CD4-positive, alpha-beta T cell treated with Interleukin-4 for 1 hour (primary cell): ENCODE measurements at regions not wholly inside any gene's neighbourhood (a gene's known extent, or its start where the extent isn't known, plus 50 kb on each side); places are given as distances from the start of the nearest gene placed in this dataset.
"Not testable (repeated sequence)": the region's sequence is repeated elsewhere in the genome, so short reads cannot be mapped to it uniquely, and the experiment has no call there.

Source experiments
- DNase-seq, 2 donors: peaks; one replicate each; pipeline ENCODE4 v3.0.0-alpha.2; 2020 to 2022

DNA sequence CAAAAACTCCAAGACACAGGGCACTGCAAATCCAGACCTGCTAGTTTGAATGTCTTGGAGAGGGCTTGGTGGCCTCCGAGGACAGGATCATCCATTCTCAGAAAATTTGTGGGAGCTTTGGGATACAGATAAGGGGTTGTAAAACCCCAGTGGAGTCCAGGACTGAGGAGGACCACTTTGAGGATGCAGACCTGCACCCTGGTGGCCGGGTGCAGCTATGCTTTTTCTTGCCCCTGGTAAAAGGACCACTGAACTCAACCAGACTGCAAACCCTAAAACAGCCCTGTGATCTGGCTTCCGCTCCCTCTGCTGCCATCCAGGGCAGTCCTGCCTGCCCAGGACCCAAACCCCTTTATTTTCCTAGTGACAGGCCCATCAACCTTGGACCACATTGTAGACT lies 169.5 kb upstream of the DAAM1 start:
- DNase-seq, result no peak

DNA sequence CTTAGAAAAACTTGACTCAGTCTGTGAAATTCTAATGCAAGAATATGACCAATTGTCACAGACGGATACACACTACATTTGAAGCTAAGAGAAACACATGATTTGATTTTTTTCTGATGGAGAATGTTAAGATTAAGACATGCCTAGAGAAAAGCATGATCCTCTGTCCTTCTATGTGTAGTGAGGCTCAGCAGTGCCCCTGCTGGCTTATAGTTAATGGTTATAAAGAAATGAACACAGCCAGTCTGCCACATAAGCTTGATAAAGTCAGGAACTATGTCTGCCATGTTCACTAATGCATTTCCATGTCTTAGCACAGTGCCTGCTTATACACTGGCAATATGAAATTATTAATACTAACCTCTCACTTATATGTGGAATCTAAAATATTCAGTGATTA lies 168.1 kb upstream of the DAAM1 start:
- DNase-seq, result no peak

DNA sequence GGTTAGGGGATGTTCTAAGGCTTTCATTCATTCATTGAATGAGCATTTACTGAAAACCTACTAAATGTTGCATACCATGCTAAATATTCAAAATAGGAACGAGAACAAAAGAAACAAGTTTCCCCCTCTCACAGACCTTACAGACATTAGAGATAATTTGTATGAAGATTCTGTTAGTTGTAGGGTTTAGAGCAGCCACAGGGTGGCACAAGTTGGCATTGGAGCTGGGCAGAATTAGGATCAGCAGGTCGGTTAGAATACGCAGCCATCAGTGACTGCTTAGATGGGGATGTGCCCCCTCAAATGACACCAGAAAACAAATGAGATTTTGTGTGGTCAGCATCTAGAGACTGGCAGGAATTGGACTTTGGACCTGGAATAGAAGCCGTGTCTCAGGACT lies 166.3 kb upstream of the DAAM1 start:
- DNase-seq, result no peak

DNA sequence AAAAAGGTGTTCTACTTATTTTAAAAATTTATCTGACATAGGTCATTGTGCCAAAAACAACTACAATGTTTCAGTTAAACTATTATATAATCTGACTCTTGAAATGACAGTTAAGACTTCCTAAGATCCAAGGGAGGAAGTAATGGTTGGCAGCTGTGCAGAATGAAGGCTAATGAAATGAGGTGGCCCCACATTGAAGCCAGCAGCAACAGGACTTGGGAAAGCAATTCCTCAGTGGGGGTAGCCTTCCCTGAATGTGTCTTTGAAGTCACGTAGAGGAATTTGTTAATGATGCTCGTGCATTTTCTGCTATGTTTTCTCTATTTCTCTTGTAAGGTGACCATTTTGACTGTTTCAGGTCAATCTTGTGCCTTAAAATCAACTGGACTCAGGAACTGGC lies 162.4 kb upstream of the DAAM1 start:
- no peak for DNase-seq

DNA sequence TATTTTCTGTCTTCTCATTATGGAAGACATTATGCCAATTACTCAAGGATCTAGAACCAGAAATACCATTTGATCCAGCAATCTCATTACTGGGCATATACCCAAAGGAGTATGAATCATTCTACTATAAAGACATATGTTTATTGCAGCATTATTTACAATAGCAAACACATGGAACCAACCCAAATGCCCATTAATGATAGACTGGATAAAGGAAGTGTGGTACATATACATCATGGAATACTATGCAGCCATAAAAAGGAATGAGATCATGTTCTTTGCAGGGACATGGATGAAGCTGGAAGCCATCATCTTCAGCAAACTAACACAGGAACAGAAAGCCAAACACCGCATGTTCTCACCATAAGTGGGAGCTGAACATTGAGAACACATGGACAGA lies 161.8 kb upstream of the DAAM1 start:
- not testable (repeated sequence) for DNase-seq

DNA sequence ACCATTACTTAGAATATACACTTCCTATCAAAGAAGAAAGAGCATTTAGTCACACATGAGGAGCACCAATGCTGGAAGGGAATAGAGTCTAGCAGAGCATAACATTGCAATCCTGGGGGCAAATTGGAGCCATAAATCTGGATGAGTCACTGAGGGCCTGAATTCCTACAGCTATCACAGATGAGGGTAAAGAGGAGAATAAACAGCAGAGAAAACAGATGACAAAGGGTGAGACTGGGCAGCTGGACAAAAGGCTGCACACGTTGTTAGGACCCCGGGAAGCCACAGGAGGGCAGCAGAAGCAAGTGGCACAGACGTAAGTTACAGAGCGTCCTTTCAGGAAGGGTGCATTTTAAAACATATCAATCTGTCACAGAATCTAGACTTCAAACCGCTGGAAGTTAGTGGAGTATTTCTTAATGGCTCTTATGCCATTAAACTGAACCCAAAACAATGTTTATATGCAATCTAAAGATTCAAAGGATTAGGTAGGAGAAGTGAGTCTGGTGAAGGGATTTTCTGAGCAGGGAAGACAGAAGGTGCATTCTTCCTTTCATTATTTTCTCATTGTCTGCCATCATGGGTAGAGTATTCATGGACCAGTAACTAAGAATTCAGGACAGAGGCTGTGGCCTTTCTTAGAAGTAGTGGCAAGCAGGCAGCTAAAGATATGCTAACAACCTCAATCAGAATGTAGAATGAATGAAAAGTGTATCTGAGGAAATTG lies 159.8 kb upstream of the DAAM1 start:
- peak; percentile 3 to 20 for DNase-seq

DNA sequence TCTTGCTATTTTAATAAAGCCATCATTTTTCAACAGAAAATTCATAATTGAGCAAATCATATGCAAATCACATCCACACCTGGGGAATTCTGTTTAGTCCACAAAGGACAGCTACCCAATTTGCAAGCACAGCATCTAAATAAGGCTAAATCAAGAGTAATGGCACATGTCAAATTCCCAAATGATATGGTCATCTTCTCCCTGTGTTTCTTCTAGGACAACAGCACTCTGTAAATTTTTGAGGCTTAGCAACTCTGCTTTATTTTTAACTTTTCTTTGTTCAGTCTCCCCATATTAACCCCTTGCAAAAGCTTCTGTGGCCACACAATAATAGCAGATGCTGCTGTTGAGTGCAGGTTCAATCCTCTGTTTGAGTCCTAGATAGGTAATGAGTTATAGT lies 155.6 kb upstream of the DAAM1 start:
- no peak for DNase-seq

DNA sequence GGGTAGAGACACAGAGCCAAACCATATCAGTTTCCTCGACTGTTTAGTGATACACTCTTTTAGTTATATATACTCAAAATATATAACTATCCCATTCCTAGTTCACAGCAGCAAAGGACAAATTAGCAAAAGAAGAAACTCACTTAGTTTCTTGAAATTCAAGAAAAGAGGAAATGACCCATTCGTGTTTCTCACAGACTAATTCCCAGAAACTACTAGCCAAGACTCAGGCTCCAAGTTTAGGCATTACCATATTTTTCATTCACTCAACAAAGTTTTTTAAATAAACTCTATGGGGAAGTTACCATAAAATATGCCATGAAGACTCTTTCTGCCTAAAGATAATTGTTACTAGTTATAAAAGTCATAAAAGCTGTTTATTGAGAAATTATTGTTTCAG lies 152.3 kb upstream of the DAAM1 start:
- no peak for DNase-seq

DNA sequence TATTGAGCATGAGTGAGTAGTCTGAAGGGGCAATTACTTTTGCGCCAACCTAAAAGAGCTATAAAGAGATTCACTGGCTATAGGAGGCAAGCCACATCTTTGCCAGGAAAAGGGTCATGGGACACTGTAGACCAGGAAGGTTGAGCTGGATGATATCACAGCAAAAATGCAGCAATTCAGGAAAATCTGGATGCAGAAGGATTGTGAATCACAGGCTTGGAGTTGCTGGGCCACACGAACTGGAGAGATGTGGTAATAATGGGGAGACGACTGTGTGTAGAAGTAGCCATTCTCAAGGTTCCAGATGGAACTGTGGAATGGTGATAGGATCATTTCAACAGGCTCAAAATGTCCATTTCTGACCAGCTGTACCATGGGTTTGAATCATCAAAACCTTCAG lies 151.4 kb upstream of the DAAM1 start:
- DNase-seq, result no peak

DNA sequence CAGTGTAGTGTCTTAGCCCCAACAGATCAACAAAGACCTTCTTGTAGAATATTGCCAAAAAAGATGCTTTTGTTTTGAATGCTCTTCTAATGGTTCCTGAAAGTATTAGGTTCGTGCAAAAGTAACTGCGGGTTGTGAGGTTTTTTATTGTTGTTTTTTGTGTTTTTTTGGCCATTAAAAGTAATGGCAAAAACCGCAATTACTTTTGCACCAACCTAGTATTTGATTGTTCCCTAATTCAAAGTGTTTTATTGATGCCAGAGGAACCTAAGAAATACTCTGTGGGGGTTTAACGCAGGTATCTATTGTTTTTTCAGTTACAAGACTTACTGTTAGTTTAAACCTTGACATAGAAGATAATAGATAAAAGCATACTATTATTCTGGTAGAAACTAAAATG lies 150.8 kb upstream of the DAAM1 start:
- DNase-seq, result no peak

DNA sequence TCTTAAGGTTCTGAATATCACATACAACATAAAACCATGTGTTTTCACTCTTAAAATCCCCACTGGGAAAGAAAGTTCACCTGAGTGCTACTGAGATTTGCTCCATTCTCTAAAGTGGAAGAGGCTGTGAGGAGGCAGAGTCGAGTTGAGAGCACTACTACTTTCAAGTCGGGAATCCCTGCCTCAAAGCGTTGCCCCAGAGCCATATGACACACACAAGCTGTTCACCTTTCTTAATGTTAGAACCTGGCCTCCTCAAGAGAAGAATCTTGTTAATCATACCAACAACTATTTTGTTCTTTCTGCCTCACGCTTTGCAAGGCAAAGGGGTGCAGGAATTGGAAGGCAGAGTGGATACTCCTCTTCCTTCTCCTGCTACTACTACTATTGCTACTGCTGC lies 149.7 kb upstream of the DAAM1 start:
- DNase-seq, result no peak

DNA sequence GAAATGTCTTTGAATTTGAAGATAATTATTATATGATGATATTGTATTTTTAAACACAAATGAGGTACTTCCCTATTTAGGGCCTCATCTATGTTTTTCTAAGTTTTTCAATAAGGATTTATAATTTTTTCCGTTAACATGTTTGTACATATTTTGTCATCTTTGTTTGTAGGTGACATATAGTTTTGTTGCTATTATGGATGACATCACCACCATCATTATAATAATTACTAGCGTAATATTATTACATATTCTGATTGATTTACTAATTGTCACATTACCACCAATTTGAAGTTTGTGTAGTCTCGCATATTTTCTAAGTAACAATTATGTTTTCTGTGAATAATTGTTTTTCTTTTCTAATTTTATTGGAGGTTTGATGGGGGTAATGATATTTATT lies 147.2 kb upstream of the DAAM1 start:
- no peak for DNase-seq

DNA sequence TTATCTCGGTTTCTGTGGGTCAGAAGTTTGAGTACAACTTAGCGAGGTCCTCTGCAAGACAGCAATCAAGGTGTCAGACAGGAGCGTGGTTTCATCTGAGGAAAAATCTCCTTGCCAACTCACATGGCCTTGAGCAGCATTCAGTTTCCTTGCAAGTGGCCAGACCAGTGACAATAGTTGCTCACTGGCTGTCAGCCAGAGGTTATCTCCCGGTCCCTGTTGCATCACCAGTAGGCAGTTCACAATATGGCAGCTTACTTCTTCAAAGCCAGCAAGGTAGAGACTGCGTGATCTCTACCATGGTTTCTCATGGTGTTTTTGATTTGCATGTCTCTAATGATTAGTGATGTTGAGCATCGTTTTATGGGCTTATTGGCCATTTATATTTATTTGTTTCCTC lies 143.8 kb upstream of the DAAM1 start:
- DNase-seq, result no peak

DNA sequence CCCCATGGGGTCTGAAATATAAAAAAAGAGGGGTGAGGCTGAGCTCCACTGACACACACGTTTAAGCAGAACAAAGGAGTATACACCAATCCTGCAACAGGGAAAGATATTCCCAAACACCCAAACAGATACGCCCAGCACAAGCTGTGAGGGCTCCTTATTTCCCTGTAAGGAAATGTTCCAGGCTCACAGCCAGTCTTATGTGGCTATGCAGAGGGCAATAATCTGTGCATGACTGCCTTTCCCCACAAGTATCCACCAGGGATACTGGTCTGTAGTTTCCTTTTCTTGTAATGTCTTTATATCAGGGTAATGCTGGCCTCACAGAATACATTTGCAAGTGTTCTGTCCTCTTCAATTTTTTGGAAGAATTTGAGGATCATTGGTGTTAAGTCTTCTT lies 141.7 kb upstream of the DAAM1 start:
- no peak for DNase-seq

DNA sequence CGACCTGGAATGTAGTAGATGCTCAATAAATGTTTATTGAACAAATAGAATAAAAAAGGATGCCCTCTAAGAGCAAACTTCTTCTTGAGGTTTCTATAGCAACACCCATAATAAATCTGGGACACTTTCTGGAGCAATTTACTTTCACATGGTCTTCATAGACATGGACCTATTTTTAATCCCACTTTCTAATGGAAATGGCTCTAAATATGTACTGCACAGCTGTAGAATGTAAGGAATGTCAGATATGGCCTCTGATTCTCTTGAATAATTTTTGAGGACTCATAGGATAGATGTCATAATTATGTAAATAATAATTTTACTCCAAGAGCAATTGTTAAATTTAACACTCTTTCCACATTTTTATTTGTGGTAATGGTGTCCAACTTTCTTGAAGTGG lies 133.5 kb upstream of the DAAM1 start:
- no peak for DNase-seq

DNA sequence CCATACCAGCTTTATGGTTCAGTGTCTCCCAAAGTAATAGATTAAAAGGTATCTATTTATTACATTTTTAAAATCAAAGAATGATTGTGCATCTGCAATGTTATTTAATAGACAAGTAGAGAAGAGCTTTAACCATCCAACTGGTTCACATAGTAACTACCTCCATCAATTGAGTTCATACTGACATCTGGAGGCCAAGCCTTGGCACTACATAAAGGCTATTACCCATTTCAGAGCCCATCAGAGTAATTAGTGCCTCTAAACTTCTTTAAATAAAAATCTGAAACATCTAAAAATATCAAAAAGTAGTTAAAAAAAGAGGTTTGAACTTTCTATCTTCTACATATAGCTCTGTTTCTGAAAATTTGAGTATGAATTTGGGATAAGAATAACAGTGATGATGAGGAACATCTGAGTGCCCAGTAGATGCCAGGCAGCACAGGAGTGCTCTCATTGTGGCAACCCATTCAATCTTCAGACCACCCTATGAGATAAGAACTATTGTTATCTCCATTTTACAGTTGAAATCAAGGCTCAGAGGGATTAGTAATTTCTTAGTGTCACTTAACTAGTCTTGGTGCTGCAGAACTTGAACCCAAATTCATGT lies 132.9 kb upstream of the DAAM1 start:
- peak; percentile 14 to 33 for DNase-seq

DNA sequence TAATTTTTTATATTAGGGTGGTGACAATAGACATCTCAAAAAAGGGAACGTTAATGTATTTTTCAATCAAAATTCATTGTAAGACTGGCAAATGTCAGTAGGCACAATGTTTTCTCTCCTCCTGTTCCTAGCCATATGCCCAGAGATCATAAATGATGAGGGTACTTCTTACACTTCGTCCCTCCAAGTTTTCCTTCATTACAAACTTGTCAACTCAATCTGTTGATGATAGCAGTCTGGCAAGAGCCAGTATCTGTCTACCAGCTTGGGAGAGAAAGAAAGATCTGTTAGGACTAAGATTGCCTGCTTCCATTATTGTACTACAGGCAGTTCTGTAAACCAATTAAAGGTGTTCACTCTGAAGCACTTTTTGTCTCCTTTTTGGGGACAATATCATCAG lies 130.9 kb upstream of the DAAM1 start:
- DNase-seq, result no peak

DNA sequence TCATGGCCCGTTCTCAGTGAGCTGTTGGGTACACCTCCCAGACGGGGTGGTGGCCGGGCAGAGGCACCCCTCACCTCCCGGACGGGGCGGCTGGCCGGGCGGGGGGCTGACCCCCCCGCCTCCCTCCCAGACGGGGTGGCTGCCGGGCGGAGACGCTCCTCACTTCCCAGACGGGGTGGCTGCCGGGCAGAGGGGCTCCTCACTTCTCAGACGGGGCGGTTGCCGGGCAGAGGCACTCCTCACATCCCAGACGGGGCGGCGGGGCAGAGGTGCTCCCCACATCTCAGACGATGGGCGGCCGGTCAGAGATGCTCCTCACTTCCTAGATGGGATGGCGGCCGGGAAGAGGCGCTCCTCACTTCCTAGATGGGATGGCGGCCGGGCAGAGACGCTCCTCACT lies 129.7 kb upstream of the DAAM1 start:
- DNase-seq, result not testable (repeated sequence)

DNA sequence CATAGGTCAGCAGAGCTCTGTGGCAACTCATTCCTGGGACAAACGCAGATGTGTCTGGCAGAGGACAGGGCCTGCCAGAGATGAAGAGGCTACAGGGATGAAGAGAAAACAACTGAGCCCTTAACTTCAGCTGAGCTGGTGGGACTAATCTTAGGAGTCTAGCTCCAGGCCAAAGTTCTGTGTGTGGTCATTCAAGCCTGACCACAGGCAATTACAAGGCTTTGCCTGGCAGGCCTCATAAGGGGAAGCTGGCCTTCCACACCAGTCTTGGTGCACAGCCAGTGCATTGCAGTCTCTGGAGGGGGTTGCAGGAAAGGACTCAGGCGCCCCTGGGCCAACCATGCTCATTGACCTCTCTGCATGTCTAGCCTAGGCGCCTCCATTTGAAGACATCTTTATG lies 127.6 kb upstream of the DAAM1 start:
- no peak for DNase-seq

DNA sequence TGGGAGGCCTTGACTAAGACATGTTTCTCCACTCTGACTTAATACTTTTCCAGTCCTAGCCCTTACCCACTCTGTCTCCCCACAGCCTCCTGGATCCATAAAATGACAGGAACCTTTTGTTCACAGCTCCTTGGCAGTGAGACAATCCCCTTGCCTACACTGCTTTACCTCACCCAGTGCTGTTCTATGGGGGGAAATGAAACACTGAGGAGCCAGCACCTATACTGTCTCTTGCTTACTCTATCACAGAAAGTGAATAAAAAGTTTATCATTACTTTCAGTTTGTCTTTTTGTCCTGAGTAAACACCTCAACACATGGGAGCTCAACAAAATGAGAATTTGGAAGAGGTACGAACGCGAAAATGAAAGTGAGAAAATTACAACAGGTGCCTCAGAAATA lies 127.2 kb upstream of the DAAM1 start:
- DNase-seq, result no peak

DNA sequence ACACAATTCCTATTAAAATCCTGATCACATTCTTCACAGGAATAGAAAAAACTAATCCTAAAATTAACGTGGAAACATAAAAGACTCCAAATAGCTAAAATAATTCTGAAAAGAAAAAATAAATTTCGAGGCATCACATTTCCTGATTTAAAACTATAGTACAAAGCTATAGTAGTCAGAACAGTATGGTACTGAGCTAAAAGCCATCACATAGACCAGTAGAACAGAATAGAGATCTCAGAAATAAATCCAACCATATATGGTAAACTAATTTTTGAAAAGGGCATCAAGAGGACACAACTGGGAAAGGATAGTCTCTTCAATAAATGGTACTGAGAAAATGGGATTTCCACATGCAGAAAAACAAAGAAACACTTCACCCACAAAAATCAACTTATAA lies 125.2 kb upstream of the DAAM1 start:
- no peak for DNase-seq

DNA sequence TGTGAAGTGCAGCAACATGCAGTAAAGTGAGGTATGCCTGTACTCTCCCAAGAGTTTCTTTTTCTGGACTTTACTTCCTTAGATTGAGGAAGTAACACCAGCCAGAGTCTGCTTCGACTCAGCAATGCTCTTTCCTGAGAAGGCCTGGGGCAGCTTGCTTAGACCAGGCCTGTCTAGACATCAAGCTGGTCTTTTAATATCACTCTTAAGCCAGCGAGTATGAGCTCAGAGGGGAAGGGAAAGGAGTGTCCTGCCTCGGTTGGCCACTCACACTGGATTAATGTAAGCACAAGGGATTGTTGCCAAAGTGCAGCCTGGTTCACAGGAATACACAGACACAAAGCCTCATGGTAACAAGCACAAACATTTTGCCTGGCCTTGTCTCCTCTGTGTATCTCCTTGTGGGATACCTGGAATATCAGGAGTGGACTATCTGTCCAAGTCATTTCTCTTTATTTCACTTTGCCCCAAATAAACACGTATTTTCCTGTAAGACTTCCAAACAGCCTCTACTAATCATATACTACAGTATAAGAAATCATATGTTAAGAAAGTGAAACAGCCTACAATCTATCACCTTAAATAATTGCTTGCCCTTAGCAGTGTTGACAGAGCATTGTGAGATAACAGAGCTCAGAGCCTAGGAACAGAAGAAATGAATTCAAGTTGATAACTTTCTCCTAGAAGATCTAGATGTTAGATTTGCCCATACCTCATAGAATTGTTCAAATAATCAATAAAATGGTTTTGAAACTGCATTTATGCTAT lies 121.2 kb upstream of the DAAM1 start:
- no peak for DNase-seq

DNA sequence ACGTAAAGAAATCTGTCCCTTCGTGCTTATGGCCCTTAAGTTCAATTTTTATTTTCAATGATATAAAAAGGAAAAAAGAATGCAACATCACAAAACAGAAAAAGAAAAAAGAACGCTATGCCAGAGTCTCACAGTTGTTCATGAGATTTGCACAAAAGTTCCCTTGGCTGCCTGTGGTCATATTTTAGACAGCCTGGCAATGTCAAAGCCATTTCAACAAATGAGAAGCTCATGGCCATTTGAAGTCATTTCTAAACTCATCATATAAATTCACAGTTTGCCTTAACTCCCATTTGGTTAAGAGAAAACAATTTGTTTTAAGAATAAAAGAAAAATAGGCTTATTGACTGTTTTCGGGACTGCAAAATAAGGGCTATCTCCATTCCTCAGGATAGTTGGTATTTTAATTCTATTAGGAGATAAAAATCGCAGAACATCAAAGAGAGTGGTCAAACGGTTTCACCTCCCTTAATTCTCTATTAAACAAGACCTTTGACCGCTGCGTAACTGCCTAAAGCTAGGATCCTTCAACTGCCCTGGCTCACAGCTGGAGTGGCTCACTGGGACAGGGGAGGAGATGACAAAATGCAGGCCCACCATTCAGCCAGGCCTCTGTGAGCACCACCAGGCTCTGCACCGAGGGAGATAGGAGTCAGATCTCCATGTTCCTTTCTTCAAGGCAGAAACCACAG lies 119.2 kb upstream of the DAAM1 start:
- no peak for DNase-seq

DNA sequence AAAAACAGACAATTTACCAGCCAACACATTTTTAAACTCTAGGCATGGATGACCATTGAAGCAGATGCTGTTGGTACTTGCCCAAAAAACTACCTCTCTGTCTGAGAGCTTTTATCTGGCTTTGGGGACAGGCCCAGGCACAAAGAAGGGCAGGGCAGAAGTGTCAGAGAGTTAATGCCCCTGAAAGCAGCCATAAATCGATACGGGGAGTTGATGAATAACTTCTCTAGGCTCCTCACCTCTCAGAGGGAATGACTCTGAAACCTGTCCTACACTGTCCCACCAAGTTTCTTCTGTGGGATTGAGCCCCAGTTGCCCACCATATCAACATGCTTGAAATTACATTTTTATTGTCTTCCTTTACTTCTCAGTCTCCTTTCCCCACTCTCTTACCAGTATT lies 113.0 kb upstream of the DAAM1 start:
- no peak for DNase-seq
